ENCODE measurements at regions not wholly inside any gene's neighbourhood (a gene's known extent, or its start where the extent isn't known, plus 50 kb on each side); places are given as distances from the start of the nearest gene placed in this dataset.
"Not testable (repeated sequence)": the region's sequence is repeated elsewhere in the genome, so short reads cannot be mapped to it uniquely, and the experiment has no call there.

DNA sequence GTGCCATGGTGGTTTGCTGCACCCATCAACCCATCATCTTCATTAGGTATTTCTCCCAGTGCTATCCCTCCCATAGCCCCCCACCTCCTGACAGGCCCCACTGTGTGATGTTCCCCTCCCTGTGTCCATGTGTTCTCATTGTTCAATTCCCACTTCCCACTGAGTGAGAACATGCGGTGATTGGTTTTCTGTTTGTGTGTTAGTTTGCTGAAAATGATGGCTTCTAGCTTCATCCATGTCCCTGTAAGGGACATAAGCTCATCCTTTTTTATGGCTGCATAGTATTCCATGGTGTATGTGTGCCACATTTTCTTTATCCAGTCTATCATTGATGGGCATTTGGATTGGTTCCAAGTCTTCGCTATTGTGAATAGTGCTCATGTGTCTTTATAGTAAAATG, 865.9 kb upstream of the CDH10 start:
- TF ChIP-seq, protein P1, sequence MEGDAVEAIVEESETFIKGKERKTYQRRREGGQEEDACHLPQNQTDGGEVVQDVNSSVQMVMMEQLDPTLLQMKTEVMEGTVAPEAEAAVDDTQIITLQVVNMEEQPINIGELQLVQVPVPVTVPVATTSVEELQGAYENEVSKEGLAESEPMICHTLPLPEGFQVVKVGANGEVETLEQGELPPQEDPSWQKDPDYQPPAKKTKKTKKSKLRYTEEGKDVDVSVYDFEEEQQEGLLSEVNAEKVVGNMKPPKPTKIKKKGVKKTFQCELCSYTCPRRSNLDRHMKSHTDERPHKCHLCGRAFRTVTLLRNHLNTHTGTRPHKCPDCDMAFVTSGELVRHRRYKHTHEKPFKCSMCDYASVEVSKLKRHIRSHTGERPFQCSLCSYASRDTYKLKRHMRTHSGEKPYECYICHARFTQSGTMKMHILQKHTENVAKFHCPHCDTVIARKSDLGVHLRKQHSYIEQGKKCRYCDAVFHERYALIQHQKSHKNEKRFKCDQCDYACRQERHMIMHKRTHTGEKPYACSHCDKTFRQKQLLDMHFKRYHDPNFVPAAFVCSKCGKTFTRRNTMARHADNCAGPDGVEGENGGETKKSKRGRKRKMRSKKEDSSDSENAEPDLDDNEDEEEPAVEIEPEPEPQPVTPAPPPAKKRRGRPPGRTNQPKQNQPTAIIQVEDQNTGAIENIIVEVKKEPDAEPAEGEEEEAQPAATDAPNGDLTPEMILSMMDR (IDR thresholded peaks at IDR 0.05 in 8 of 11, conservative IDR thresholded peaks at IDR 0.05 in 3 of 11), result not testable (repeated sequence)
- not testable (repeated sequence) for TF ChIP-seq POLR2AphosphoS5 (IDR thresholded peaks at IDR 0.05)
